C4-2B (cell line): ENCODE measurements at regions not wholly inside any gene's neighbourhood (a gene's known extent, or its start where the extent isn't known, plus 50 kb on each side); places are given as distances from the start of the nearest gene placed in this dataset.

Experiments
- ZFX ChIP-seq: fragments of 450-650 bp; IDR thresholded peaks from 2 replicates; pipeline ENCODE4 v1.6.1; 2017
- TF ChIP-seq, protein P1 (sequence below): fragments of 450-650 bp; conservative IDR thresholded peaks from 2 replicates; pipeline ENCODE4 v1.5.1; 2017; ENCODE audit warnings: mild to moderate bottlenecking

DNA sequence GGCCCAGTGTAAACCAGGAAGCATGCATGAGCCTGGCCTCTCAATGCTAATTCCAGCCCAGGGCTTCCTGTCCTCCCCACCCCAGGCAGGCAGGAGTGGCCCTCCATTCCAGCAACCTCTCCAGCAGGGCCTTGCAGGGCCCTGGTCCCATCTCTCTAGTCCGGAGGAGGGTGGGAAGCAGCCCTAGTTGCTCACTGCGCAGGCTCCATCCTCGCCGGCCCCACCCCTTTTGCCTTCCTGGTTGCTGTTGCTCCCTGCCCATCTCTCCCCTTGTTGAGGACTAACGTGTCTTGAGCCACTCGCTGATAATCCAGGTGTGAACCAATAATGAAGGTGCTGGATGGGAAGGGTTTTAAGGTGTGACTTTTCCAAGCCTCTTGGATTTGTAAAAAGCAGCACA is 161.2 kb upstream of the BCOR start:
- TF ChIP-seq, protein P1, sequence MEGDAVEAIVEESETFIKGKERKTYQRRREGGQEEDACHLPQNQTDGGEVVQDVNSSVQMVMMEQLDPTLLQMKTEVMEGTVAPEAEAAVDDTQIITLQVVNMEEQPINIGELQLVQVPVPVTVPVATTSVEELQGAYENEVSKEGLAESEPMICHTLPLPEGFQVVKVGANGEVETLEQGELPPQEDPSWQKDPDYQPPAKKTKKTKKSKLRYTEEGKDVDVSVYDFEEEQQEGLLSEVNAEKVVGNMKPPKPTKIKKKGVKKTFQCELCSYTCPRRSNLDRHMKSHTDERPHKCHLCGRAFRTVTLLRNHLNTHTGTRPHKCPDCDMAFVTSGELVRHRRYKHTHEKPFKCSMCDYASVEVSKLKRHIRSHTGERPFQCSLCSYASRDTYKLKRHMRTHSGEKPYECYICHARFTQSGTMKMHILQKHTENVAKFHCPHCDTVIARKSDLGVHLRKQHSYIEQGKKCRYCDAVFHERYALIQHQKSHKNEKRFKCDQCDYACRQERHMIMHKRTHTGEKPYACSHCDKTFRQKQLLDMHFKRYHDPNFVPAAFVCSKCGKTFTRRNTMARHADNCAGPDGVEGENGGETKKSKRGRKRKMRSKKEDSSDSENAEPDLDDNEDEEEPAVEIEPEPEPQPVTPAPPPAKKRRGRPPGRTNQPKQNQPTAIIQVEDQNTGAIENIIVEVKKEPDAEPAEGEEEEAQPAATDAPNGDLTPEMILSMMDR = no peak
- no peak for TF ChIP-seq ZFX
